HG03432 (cell line): ENCODE measurements at regions not wholly inside any gene's neighbourhood (a gene's known extent, or its start where the extent isn't known, plus 50 kb on each side); places are given as distances from the start of the nearest gene placed in this dataset.
"Not testable (repeated sequence)": the region's sequence is repeated elsewhere in the genome, so short reads cannot be mapped to it uniquely, and the experiment has no call there.

Experiments used
- ATAC-seq: cut with Tn5 transposase; IDR thresholded peaks from one replicate; pipeline ENCODE4 v1.9.1; 2021; ENCODE audit warnings: mild to moderate bottlenecking, moderate library complexity; ENCODE audit not compliant: unreplicated experiment

DNA sequence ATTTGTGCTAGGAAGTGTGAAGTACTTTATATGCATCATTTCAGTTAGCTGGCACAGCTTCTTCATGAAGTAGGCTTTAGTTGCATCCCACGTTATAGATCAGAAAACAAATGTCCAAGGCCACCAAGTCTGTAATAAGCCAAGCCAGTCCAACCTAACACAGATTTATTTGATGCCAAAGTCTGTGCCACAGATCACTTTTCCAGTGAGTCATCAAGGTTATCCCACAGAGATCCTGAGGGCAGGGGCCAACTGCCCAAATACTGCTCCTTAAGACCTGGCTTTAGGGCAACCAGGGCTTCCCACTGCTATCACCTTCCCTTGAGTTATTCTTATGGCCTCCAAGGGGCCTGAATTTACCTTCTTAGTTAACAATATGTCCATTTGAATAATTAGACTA lies 1340.4 kb downstream of the XPNPEP1 start:
- ATAC-seq, result no peak

DNA sequence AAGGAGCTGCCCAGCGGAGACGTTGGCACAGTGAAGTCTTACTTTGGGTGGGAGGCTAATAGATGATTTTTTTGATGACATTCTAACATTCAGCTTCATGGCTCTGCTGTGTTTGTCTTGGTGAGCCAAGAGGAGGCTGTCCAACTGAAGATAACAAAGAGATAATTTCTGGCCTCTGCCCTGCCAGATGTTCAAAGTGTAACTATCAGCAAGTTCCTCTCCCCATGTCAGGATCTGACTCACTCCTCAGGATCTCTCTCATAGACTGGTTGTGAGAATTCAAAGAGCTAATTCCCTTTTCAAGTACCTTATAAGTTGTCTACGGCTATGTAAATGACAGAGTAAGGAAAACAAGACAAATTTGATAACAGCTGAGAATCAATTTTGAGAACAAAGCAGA lies 1340.9 kb downstream of the XPNPEP1 start:
- no peak for ATAC-seq

DNA sequence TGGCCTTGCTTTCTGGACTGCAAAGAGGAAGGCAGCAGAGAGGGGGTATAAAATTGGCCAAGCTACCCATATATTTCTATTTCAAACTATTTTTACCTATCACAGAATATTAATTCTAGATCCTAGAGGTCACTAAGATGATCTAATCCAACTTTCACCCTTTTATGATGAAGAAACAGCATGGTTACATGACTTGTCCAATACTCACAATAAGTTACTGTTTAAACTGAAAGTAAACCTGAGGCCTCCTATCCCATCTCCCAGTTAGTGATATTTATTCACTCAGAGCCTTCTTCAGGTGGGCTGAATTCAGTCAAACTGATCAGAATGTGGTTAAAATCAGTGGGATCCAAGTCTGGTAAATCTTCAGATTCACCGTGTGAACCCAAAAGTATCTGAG lies 1345.1 kb downstream of the XPNPEP1 start:
- no peak for ATAC-seq

DNA sequence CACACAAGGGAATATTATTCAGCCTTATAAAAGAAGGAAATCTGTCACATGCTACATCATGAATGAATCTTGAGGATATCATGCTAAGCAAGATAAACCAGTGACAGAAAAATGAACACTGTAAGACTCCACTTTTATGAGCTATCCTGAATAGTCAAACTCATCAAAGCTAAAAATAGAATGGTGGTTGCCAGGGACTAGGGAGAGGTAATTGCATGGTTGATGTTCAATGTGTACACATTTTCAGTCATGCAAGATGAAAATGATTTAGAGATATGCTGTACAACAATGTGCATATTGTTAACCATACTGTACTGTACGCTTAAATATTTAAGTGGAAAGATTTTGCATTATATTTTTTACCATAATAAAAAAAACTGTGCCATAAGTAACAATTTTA lies 1349.1 kb downstream of the XPNPEP1 start:
- no peak for ATAC-seq

DNA sequence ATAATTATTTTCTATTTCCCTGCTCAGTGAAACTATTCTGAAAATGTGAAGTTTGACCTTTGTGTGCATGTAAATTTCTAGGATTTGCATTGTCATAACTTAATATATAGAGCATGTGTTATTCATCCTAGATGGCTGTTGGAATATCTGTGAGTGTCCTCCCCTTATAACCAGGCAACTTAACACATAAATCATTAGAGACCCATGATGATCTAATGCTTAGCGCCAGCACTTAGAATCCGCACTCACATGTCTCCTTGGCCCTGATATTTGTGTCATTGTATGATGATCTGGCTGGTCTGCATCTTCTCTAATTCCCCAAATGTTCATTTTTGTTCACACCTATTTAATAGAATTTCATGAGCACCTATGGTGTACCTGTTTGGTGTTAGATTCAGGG lies 1354.5 kb downstream of the XPNPEP1 start:
- no peak for ATAC-seq

DNA sequence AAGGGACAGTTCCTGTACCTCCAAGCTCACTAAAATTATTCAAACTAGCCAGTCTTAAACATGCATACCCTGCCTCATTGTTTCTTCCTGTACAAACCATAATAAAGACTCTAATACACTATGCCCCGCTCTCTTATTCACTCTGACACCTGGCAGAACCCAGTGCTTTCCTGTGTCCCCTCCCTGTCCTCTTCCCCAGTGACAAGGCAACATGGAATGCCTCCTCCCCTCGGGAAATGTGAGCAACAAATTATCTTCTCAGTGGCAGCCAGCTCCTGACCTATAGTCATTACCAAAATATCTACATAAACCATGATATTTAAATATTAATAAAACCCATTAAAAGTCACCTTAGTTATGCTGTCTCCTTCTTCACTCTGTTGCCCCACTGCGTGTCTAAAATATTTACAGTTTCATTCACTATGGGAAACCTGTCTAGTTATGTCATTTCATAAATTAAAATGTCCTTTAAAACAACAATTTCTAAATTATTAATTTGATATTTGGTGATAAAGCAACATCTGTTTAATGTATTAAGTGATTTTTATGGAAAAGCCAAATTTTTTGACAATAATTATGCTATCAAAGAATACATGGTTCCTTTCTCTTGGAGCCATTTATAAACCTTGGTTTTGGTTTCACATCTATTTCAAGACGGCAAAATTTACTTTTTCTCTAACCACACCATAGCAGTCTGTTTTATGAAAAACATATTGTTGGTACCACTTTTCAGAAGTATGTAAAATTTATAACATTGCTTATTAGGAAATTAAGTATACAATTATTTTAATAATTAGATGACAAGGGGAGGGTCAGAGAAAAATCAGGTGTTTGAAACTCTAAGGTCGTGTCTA lies 1355.2 kb downstream of the XPNPEP1 start:
- ATAC-seq, result peak; percentile 69

DNA sequence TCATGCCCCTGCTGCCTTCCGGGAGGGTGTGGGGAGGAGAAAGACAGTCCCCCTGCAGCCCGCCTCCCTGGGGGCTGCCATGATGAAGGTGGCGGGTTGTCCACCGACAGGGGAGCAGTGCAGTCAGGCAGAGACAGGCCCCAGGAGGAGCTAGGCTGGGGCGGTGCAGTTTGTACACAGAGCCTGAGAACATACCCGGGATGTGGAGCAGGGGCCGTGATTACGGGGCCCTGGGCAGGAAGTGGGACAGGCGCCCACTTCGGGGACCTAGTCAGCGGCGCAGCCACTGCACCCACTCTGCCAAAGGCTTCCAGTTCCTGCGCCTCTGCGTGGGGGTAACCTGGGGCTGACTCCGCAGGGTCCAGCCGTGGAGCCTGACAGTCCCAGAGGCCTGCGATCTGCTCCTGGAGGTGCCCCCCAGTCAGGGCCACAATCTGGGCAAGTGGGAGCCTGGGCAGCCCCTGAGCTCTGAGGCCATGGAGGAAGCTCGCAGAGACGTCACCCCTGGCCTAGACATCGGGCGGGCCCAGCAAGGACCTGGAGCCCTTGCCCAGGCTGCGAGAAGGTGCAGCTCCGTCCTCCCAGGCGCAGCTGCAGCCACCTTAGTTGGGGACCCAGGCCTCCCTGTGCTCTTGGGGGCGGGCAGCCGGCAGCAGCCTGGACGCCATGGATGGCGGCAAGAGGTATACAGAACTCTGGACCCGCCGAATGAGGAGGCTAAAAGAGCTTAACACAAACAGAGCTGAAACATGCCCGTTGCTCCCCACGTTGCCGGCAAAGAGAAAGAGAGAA lies 1356.8 kb downstream of the XPNPEP1 start:
- no peak for ATAC-seq

DNA sequence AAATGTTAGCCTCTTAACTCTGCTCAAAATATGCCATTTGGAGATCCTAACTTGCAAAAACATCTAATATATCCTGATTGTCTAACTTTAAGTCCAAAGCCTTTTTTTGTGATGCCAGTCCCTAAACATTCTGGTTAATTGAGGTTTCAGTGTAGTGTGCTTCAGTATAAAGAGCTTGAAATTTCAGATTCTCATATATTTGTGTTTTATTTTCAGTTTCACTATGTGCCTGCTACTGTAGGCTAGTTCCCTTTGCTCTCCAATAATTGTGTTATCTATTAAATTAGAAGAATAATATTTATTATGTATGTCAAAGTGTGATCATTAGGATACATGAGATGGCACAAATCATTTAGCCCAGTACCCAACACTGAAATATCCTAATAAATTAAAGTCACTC lies 1361.2 kb downstream of the XPNPEP1 start:
- ATAC-seq, result no peak

DNA sequence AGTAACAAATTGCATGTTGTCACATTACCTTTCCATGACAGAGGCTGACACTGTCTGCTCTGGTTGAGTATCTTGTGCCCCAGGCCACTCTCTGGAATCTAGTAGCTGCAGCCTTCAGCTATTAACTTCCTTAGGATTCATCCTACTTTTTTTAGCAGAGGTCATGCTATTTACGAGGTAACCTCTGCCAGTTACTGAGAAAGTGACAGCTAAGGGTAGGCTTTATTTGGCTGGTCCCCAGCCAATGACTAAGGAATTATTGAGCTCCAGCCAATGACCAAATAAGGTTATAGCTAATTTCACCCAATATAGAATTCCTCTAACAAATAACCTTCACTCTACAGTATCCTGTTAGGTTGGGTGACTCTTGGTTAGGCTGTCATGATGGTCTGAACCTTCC lies 1361.7 kb downstream of the XPNPEP1 start:
- no peak for ATAC-seq

DNA sequence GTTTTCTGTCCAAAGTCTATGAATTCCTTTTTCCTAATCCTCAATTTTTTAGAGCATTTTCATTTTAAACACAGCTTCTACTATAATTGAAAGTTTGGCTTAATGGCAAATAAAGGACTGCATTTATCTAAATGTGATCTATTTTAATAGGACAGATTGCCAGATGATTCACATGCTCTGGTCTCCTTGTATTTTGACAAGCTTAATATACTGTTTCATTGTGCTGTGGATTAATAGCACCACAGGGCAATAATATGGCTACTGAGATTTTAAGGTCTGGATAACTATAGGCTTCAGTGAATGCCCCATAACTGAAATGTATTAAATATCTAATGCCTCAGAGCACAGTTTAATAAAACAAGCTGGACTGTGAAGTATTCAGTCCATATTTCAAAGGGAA lies 1362.8 kb downstream of the XPNPEP1 start:
- no peak for ATAC-seq

DNA sequence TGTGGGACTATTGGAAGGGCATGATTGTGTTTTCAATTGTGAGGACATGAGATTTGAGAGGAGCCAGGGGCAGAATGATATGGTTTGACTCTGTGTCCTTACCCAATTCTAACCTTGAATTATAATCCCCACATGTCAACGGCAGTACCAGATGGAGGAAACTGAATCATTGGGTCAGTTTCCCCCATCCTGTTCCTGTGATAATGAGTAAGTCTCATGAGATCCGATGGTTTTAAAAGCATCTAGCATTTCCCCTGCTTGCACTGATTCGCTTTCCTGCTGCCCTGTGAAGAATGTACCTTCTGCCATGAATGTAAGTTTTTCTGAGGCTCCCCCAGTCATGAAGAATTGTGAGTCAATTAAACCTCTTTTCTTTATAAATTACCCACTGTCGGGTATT lies 1367.1 kb downstream of the XPNPEP1 start:
- ATAC-seq, result no peak

DNA sequence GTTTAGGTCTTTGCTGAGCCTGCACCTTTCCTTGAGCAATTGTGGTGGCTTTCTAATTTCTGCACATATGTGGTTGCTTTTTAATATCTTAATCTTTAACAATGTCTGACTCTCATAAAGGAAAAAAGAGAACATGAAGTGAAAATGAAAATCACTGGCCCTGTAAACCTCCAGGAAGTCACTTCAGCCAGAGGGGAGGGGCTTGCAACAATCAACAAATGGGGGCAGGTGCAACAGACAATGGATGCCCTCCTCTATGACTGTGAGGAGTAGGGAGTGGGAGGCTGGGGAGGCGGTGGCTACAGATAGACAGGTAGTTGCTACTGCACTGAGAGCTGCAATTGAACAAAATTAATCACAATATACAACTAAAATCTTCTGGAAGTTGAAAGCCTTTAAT lies 1377.4 kb downstream of the XPNPEP1 start:
- peak; percentile 87 for ATAC-seq

DNA sequence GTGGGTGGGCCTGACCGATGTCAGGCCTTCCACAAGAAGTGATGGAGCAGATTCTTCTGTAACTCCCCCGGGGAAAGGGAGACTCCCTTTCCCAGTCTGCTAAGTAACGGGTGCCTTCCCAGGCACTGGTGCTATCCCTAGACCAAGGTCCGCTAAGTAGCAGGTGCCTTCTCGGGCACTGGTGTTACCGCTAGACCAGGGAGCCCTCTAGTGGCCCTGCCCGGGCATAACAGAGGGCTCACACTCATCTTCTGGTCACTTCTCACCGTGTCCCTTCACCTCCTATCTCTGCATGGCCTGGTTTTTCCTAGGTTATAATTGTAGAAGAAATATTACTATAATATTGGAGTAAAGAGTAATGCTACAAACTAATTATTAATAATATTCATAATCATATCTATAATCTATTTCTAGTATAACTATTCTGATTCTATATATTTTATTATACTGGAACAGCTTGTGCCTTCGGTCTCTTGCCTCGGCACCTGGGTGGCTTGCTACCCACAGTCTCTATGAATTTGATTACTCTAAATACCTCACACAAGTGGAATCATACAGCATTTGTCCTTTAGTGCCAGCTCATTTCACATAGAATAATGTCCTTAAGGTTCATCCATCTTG lies 1378.7 kb downstream of the XPNPEP1 start:
- ATAC-seq, result peak; percentile 77

DNA sequence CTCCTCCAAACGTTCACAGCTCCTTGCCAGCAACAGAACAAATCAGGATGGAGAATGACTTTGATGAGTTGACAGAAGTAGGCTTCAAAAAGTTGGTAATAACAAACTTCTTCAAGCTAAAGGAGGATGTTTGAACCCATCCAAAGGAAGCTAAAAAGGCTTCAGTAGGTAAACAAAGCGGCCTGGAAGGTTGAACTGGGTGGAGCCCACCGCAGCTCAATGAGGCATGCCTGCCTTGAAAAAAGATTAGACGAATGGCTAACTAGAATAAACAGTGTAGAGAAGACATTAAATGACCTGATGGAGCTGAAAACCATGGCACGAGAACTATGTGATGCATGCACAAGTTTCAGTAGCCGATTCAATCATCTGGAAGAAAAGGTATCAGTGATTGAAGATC lies 1369.0 kb upstream of the SORCS1 start:
- ATAC-seq, result not testable (repeated sequence)

DNA sequence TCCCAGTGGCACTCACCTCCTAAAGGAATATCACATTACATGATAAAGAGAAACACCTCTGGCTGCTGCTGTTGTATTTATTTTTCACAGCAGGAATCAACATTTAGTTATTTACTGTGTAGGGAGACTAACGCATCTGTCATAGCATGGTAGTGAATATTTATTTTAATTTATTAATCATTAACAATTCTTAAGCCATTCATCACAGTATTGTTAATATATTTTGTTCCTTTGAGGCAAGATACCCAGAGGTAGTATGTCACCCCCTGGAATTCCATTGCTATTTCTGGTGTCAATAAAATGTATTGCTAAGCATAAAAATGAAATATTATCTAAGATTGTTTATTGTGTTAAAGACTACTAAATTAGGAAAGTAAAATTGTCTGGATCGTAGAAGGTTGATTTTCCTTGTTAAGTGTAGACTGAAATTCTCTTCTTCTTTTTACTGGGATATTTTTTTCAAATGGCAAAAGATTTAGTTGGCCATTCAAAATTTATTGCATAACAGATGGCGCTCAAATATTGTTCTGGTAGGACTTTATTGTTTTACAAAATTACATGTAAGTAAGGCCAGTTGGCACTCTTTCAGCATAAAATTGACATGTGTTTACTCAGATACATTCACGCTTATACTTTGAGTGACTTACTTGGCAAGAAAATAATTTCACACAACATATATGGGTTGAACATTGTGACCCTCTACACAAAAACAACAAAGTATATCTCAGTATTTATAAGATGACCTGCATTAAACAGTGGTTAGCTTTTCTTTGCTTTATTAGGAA lies 1358.7 kb upstream of the SORCS1 start:
- no peak for ATAC-seq

DNA sequence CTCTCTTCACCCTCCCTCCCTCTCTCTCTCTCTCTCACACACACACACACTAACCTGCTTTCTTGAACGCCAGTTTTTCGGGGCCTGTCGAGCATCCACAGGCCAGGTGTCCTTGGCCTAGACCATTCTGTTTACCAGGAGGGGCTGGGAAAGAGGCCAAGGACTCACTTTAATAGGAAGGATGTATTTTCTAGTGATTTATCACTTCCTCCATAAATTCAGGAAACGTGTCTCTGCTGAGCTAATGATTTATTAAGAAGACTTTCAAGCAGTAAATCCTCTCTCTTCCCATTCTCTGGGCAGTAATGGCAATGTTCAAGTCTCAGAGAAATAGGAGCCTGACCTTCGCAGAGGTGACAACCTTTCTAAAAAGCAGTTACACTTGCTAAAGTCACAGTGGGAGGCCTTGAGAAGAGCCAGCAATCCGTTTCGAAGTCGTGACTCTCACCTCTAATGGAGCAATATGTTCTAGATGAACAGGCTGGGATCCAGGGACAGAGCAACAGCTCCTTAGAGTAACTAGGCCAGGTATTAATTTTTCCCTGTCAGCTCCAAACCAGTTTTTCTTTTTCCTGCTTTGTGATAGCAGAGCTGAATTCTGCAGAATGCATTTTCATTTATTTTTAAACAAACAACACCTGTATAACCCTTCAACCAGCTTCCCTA lies 1357.5 kb upstream of the SORCS1 start:
- ATAC-seq, result no peak

DNA sequence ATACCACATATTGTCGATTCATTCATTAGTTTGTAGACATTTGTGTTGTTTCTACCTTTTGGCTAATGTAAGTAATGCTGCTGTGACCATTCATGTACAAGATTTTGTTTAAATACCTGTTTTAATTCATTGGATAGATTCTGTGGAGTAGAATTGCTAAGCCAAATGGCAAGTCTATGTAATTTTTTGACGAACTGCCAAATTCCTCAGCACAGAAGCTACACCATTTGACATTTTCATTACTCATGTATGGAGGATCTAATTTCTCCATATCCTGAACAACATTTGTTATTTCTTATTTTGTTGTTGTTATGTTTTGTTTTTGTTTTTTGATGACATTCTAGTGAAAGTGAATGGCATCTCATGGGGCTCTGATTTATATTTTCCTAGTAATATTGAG lies 1351.3 kb upstream of the SORCS1 start:
- no peak for ATAC-seq

DNA sequence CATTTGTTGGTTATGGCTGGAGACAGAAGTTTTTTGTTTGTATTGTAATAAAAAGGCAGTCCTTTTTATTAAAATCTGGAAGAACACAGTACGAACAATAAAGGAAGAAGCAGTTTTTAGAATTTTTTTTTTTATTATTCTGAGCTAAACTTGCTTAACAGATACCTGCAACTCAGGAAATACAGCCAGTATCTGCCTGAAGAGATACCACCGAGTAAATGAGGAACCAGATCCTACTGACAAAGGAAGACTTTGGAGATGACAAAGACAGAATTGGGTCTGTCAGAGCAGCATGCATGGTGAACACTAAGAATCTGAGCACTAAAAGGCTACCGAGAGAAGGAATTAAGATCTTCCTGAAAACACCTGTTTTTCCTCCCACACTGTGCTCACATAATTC lies 1335.9 kb upstream of the SORCS1 start:
- ATAC-seq, result no peak

DNA sequence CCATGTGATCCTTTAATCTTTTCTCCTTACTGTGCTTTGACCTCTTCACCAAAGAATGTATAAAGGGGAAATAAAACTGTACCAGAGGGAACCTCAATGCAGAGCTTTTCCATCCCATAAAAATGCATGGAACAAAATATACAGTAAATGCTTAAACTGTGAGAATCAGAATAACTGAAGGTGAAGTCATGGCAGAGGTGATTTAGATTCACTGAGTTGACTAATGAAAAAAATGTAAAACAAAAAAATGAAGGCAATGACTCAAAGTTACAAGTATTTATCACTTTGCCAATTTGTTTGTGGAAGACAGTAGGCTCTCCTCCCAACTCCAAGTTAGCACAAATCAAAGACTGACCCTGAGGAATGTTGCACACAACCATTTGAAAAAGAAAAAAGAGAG lies 1331.6 kb upstream of the SORCS1 start:
- no peak for ATAC-seq

DNA sequence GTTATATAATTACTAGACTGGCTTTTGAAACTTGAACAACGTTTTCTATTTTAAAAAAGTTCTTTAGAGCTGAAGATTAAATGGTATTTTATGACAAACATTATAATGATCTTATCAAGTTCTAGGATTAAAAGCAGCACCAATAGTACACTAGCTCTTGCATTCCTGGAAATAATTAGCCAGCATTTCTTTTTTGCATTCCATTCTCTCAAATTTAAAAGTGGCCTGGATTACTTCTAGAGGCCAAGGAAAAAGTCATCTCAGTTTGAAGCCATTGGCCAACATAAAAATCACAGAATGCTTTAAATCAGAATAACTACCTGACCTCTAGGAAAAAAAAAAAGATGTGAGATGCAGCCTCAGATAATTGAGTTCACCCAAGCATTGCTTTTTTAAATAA lies 1326.4 kb upstream of the SORCS1 start:
- ATAC-seq, result no peak

DNA sequence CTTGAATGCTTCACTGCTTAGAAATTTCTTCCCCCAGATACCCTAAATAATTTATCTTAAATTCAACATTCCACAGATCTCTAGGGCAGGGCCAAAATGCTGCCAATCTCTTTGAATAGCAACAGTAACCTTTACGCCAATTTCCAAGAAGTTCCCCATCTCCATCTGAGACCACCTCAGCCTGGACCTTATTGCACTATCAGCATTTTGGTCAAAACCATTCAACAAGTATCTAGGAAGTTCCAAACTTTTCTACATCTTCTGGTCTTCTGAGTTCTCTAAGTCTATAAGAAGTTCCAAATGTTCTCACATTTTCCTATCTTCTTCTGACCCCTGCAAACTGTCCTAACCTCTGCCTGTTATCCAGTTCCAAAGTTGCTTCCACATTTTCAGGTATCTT lies 1306.9 kb upstream of the SORCS1 start:
- ATAC-seq, result no peak
